Tibial nerve (tissue), 4 donors: ENCODE measurements at regions not wholly inside any gene's neighbourhood (a gene's known extent, or its start where the extent isn't known, plus 50 kb on each side); places are given as distances from the start of the nearest gene placed in this dataset.

Experiments used
- DNase-seq, 2 donors: peaks; one replicate each; pipeline ENCODE4 v3.0.0-alpha.2; 2019; ENCODE audit warnings: low spot score in 2 of 2
- H3K27ac ChIP-seq, 4 donors: fragments of 200-600 bp; sonication (generic) in 3 of 4; one replicate each; pipeline ENCODE4 v1.5.1; 2017 to 2019; ENCODE audit warnings: mild to moderate bottlenecking in 1 of 4
- H3K27me3 ChIP-seq, 2 donors: fragments of 200-600 bp; sonication (generic) in 1 of 2; one replicate each; pipeline versions ENCODE4 v1.5.1 to v1.6.0; 2017 to 2019
- H3K36me3 ChIP-seq, 3 donors: fragments of 200-600 bp; sonication (generic); one replicate each; pipeline ENCODE4 v1.5.1; 2018 to 2019
- H3K4me1 ChIP-seq, 4 donors: fragments of 200-600 bp; sonication (generic) in 3 of 4; one replicate each; pipeline ENCODE4 v1.5.1; 2017 to 2019
- H3K4me3 ChIP-seq, 4 donors: fragments of 200-600 bp; sonication (generic) in 3 of 4; one replicate each; pipeline ENCODE4 v1.5.1; 2017 to 2019; ENCODE audit warnings: mild to moderate bottlenecking in 1 of 4, moderate library complexity in 1 of 4
- H3K9me3 ChIP-seq, 4 donors: fragments of 200-600 bp; sonication (generic) in 3 of 4; one replicate each; pipeline ENCODE4 v1.5.1; 2017 to 2019
- CTCF ChIP-seq, 5 experiments: fragments of 200-600 bp in 3 of 5; fragments of 450-650 bp in 2 of 5; sonication (generic) in 3 of 5; IDR thresholded peaks; one replicate each; pipeline ENCODE4 v1.5.1; 2016 to 2019; ENCODE audit warnings: antibody characterized with exemption in 5 of 5, mild to moderate bottlenecking in 3 of 5, moderate library complexity in 2 of 5
- EP300 ChIP-seq, 2 donors: sonication (generic); formaldehyde crosslinking; IDR thresholded peaks; one replicate each; pipeline ENCODE4 v1.6.1; 2017; ENCODE audit warnings: antibody characterized with exemption in 2 of 2, mild to moderate bottlenecking in 1 of 2
- POLR2A ChIP-seq, 2 donors: fragments of 450-650 bp; IDR thresholded peaks; one replicate each; pipeline ENCODE4 v1.6.1; 2017; ENCODE audit warnings: antibody characterized with exemption in 2 of 2, mild to moderate bottlenecking in 2 of 2, moderate library complexity in 2 of 2
- WGBS, 2 donors: methylation state at CpG; one replicate each; pipeline ENCODE4 v1.1.5; 2018; 5-methylcytosine and 5-hydroxymethylcytosine counted together

- no peak for DNase-seq
- 92 to 93% methylated on average over 2 of the region's 2 CpGs for WGBS, 2 donors
- Histone ChIP-seq H3K9me3 (no peaks in the 10 kb centered on the region), H3K4me1 (no peaks in the 10 kb centered on the region), H3K27ac (no peak overlapping the region), H3K36me3 (no peaks in the 10 kb centered on the region), H3K27me3 (no peaks in the 10 kb centered on the region), H3K4me3 (no peak overlapping the region)
- TF ChIP-seq CTCF (IDR thresholded peaks at IDR 0.05): no peak
- no peak for TF ChIP-seq POLR2A (IDR thresholded peaks at IDR 0.05)
- TF ChIP-seq EP300 (IDR thresholded peaks at IDR 0.05): no peak
Observed at GRCh38 chr4:18248611-18249010, 227.1 kb upstream of the LCORL start.

- Histone ChIP-seq H3K4me1 (no peaks in the 10 kb centered on the region), H3K27me3 (no peaks in the 10 kb centered on the region), H3K9me3 (no peaks in the 10 kb centered on the region), H3K36me3 (no peaks in the 10 kb centered on the region), H3K27ac (no peak overlapping the region), H3K4me3 (no peak overlapping the region)
- DNase-seq: no peak
- no peak for TF ChIP-seq POLR2A (IDR thresholded peaks at IDR 0.05)
- TF ChIP-seq EP300 (IDR thresholded peaks at IDR 0.05): no peak
- no peak for TF ChIP-seq CTCF (IDR thresholded peaks at IDR 0.05)
- WGBS, 2 donors: 55 to 58% methylated on average over 4 of the region's 4 CpGs
Observed at GRCh38 chr4:18247189-18247588, 225.6 kb upstream of the LCORL start.

- TF ChIP-seq CTCF (IDR thresholded peaks at IDR 0.05): no peak
- TF ChIP-seq POLR2A (IDR thresholded peaks at IDR 0.05): no peak
- no peak for TF ChIP-seq EP300 (IDR thresholded peaks at IDR 0.05)
- no peak for DNase-seq
- 66 to 67% methylated on average over 5 of the region's 5 CpGs for WGBS, 2 donors
- Histone ChIP-seq H3K4me3 (no peak overlapping the region), H3K27ac (no peak overlapping the region), H3K36me3 (no peaks in the 10 kb centered on the region), H3K27me3 (no peaks in the 10 kb centered on the region), H3K9me3 (no peaks in the 10 kb centered on the region), H3K4me1 (no peaks in the 10 kb centered on the region)
Observed at GRCh38 chr4:18242919-18243693, 221.6 kb upstream of the LCORL start.

GRCh38 chr4:18241727-18242126, 220.2 kb upstream of the LCORL start:
- no peaks in the 10 kb centered on the region for H3K4me1 ChIP-seq
- DNase-seq: no peak
- TF ChIP-seq POLR2A (IDR thresholded peaks at IDR 0.05): no peak
- TF ChIP-seq EP300 (IDR thresholded peaks at IDR 0.05): no peak
- TF ChIP-seq CTCF (IDR thresholded peaks at IDR 0.05): no peak

GRCh38 chr4:18234108-18234507, 212.6 kb upstream of the LCORL start:
- H3K4me3 ChIP-seq: no peak overlapping the region
- no peak for TF ChIP-seq EP300 (IDR thresholded peaks at IDR 0.05)
- TF ChIP-seq POLR2A (IDR thresholded peaks at IDR 0.05): no peak
- TF ChIP-seq CTCF (IDR thresholded peaks at IDR 0.05): no peak
- no peak for DNase-seq

More at GRCh38 chr4:18241727-18242126, 220.2 kb upstream of the LCORL start:
- Histone ChIP-seq H3K36me3 (no peaks in the 10 kb centered on the region), H3K9me3 (no peaks in the 10 kb centered on the region), H3K4me3 (no peak overlapping the region), H3K27me3 (no peaks in the 10 kb centered on the region), H3K27ac (no peak overlapping the region)
- 21 to 25% methylated on average over 1 of the region's 1 CpG for WGBS, 2 donors

More at GRCh38 chr4:18234108-18234507, 212.6 kb upstream of the LCORL start:
- Histone ChIP-seq H3K9me3 (peaks cover 0 to 10% (median 0%) of the 10 kb centered on the region in 4 donors), H3K4me1 (no peaks in the 10 kb centered on the region), H3K27ac (no peak overlapping the region), H3K27me3 (no peaks in the 10 kb centered on the region), H3K36me3 (no peaks in the 10 kb centered on the region)
